ENCODE measurements at regions not wholly inside any gene's neighbourhood (a gene's known extent, or its start where the extent isn't known, plus 50 kb on each side); places are given as distances from the start of the nearest gene placed in this dataset.

- no peak for TF ChIP-seq CTCF (IDR thresholded peaks at IDR 0.05)
- no peak for TF ChIP-seq POLR2A (IDR thresholded peaks at IDR 0.05)
- no peak for TF ChIP-seq POLR2AphosphoS5 (IDR thresholded peaks at IDR 0.05)
- TF ChIP-seq EP300 (IDR thresholded peaks at IDR 0.05), result no peak
Observed at GRCh38 chr6:19682859-19683258, 154.3 kb upstream of the ID4 start.

Measured in sigmoid colon (tissue), 4 donors.